Trophoblast cell (in vitro differentiated cells and primary cell): ENCODE measurements at regions not wholly inside any gene's neighbourhood (a gene's known extent, or its start where the extent isn't known, plus 50 kb on each side); places are given as distances from the start of the nearest gene placed in this dataset.

Experiments used
- DNase-seq, 2 donors: peaks; one replicate each; pipeline ENCODE4 v3.0.0-alpha.2; 2016
- H2AFZ ChIP-seq: 2 replicates; pipeline ENCODE4 v1.6.1; 2013; ENCODE audit warnings: low read length, moderate library complexity, mild to moderate bottlenecking; ENCODE audit not compliant: insufficient read depth, poor library complexity
- H2AK5ac ChIP-seq: 2 replicates; pipeline ENCODE4 v1.6.1; 2013; ENCODE audit warnings: mild to moderate bottlenecking, low read length
- H2BK120ac ChIP-seq: 2 replicates; pipeline ENCODE4 v1.6.1; 2013; ENCODE audit warnings: low read length, mild to moderate bottlenecking, moderate library complexity; ENCODE audit not compliant: insufficient read depth, poor library complexity
- H2BK12ac ChIP-seq: 2 replicates; pipeline ENCODE4 v1.6.1; 2013; ENCODE audit warnings: mild to moderate bottlenecking, low read length, moderate library complexity
- H2BK5ac ChIP-seq: 2 replicates; pipeline ENCODE4 v1.6.1; 2013; ENCODE audit warnings: low read length, low read depth, moderate library complexity, mild to moderate bottlenecking; ENCODE audit not compliant: poor library complexity
- H3K14ac ChIP-seq: 2 replicates; pipeline ENCODE4 v1.6.1; 2013; ENCODE audit warnings: mild to moderate bottlenecking, low read length
- H3K18ac ChIP-seq: 2 replicates; pipeline ENCODE4 v1.6.1; 2013; ENCODE audit warnings: mild to moderate bottlenecking, low read length
- H3K23ac ChIP-seq: 2 replicates; pipeline ENCODE4 v1.6.1; 2013; ENCODE audit warnings: low read length
- H3K27ac ChIP-seq: 2 replicates; pipeline ENCODE4 v1.5.1; 2013; ENCODE audit warnings: low read depth, mild to moderate bottlenecking, inconsistent platforms, low read length, moderate library complexity
- H3K27me3 ChIP-seq: 2 replicates; pipeline ENCODE4 v1.6.1; 2013; ENCODE audit warnings: inconsistent platforms, mild to moderate bottlenecking, low read length, moderate library complexity; ENCODE audit not compliant: insufficient read depth
- H3K36me3 ChIP-seq, 2 experiments: 1 replicate in 1 of 2; 2 replicates in 1 of 2; pipeline ENCODE4 v1.6.1; 2013; ENCODE audit warnings: low read length in 2 of 2, mild to moderate bottlenecking in 2 of 2, moderate library complexity in 1 of 2; ENCODE audit not compliant: insufficient read depth in 2 of 2, control insufficient read depth in 1 of 2
- H3K4ac ChIP-seq: 2 replicates; pipeline ENCODE4 v1.6.1; 2013; ENCODE audit warnings: low read depth, mild to moderate bottlenecking, low read length, moderate library complexity
- H3K4me1 ChIP-seq, 2 experiments: 1 replicate in 1 of 2; 2 replicates in 1 of 2; pipeline ENCODE4 v1.6.1; 2013; ENCODE audit warnings: low read length in 2 of 2, mild to moderate bottlenecking in 2 of 2, moderate library complexity in 1 of 2; ENCODE audit not compliant: insufficient read depth in 2 of 2, control insufficient read depth in 1 of 2
- H3K4me2 ChIP-seq: 2 replicates; pipeline ENCODE4 v1.6.1; 2013; ENCODE audit warnings: inconsistent platforms, mild to moderate bottlenecking, low read length, moderate library complexity
- H3K4me3 ChIP-seq: 2 replicates; pipeline ENCODE4 v1.5.1; 2013; ENCODE audit warnings: mild to moderate bottlenecking, low read depth, low read length, inconsistent platforms
- H3K79me1 ChIP-seq: one replicate; pipeline ENCODE4 v1.6.1; 2013; ENCODE audit warnings: low read length
- H3K79me2 ChIP-seq: 2 replicates; pipeline ENCODE4 v1.6.1; 2013; ENCODE audit warnings: low read length, mild to moderate bottlenecking; ENCODE audit not compliant: control insufficient read depth, insufficient read depth, poor library complexity
- H3K9ac ChIP-seq: 2 replicates; pipeline ENCODE4 v1.6.1; 2013; ENCODE audit warnings: mild to moderate bottlenecking, low read length
- H3K9me3 ChIP-seq: 2 replicates; pipeline ENCODE4 v1.6.1; 2013; ENCODE audit warnings: low read depth, mild to moderate bottlenecking, control low read depth, inconsistent platforms, low read length; ENCODE audit not compliant: insufficient read depth
- H4K12ac ChIP-seq: 2 replicates; pipeline ENCODE4 v1.6.1; 2013; ENCODE audit warnings: low read depth, mild to moderate bottlenecking, low read length, moderate library complexity
- H4K8ac ChIP-seq: 2 replicates; pipeline ENCODE4 v1.6.1; 2013; ENCODE audit warnings: low read depth, mild to moderate bottlenecking, low read length, moderate library complexity
- H4K91ac ChIP-seq: one replicate; pipeline ENCODE4 v1.6.1; 2013; ENCODE audit warnings: low read depth, mild to moderate bottlenecking, low read length, moderate library complexity
- WGBS: extraction: QIAGEN DNeasy Blood & Tissue Kit; methylation state at CpG from one replicate; pipeline ENCODE4 v1.1.7; 2013; ENCODE audit warnings: missing lambda C conversion rate; ENCODE audit not compliant: insufficient read length, insufficient coverage; ENCODE audit errors: extremely low coverage; 5-methylcytosine and 5-hydroxymethylcytosine counted together

- Histone ChIP-seq H3K79me2 (no peaks in the 10 kb centered on the region), H3K9ac (no peak overlapping the region), H3K9me3 (no peaks in the 10 kb centered on the region), H4K8ac (no peak overlapping the region), H2AFZ (no peak overlapping the region), H3K18ac (no peak overlapping the region), H3K4me3 (no peak overlapping the region), H2BK12ac (no peak overlapping the region), H3K23ac (no peak overlapping the region), H3K14ac (no peak overlapping the region), H2AK5ac (no peak overlapping the region), H3K4ac (no peak overlapping the region), H3K4me2 (no peak overlapping the region), H2BK5ac (no peak overlapping the region), H4K91ac (no peak overlapping the region), H3K27me3 (no peaks in the 10 kb centered on the region), H3K4me1 (no peaks in the 10 kb centered on the region), H3K79me1 (no peaks in the 10 kb centered on the region), H2BK120ac (no peak overlapping the region), H3K36me3 (no peaks in the 10 kb centered on the region), H4K12ac (no peak overlapping the region), H3K27ac (no peak overlapping the region)
- DNase-seq = no peak
- no CpG with 5 or more reads among the region's 2 CpGs for WGBS
These were observed 274.3 kb upstream of the BCHE start for GRCh38 chr3:166111562-166111961.

- H2BK120ac ChIP-seq = no peak overlapping the region
- no peaks in the 10 kb centered on the region for H3K79me2 ChIP-seq
- no peak overlapping the region for H4K12ac ChIP-seq
- no peak overlapping the region for H3K27ac ChIP-seq
- H3K79me1 ChIP-seq = no peaks in the 10 kb centered on the region
- H3K14ac ChIP-seq = no peak overlapping the region
- H2BK5ac ChIP-seq = no peak overlapping the region
- H2AFZ ChIP-seq = no peak overlapping the region
- no peak overlapping the region for H4K8ac ChIP-seq
- H3K18ac ChIP-seq = no peak overlapping the region
- WGBS = no CpG with 5 or more reads among the region's 3 CpGs
- no peak for DNase-seq
- H3K27me3 ChIP-seq = no peaks in the 10 kb centered on the region
- no peaks in the 10 kb centered on the region for H3K36me3 ChIP-seq
- no peak overlapping the region for H3K4me3 ChIP-seq
- no peaks in the 10 kb centered on the region for H3K4me1 ChIP-seq
- no peak overlapping the region for H3K9ac ChIP-seq
- H3K9me3 ChIP-seq = no peaks in the 10 kb centered on the region
- H4K91ac ChIP-seq = no peak overlapping the region
- no peak overlapping the region for H2AK5ac ChIP-seq
- no peak overlapping the region for H3K4ac ChIP-seq
- H3K4me2 ChIP-seq = no peak overlapping the region
- H2BK12ac ChIP-seq = no peak overlapping the region
- H3K23ac ChIP-seq = no peak overlapping the region
These were observed 272.9 kb upstream of the BCHE start for GRCh38 chr3:166110102-166110501.

DNA sequence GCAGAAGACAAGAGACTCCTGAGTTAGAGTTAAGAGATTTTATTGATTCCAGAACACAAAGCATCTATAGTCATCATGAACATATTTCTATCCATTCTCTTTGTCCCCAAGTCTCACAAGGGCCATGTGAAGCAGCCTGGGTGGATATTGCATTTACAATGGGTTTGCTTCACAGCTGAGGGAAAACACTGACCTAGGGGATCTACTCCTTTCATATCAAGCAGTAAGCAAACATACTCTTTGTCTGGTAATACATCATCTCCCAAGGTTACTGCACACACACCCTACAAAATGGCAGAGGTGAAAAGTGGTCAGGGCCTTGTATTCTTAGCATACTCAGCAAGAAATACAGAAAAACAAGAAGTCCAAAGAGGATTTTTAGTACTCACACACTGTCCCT is 267.7 kb upstream of the BCHE start:
- Histone ChIP-seq H3K4me3 (no peak overlapping the region), H3K79me1 (no peaks in the 10 kb centered on the region), H4K12ac (no peak overlapping the region), H3K79me2 (no peaks in the 10 kb centered on the region), H4K91ac (no peak overlapping the region), H2BK120ac (no peak overlapping the region), H3K36me3 (no peaks in the 10 kb centered on the region), H3K9ac (no peak overlapping the region), H2AFZ (no peak overlapping the region), H3K4me1 (no peaks in the 10 kb centered on the region), H2AK5ac (no peak overlapping the region), H2BK5ac (no peak overlapping the region), H3K9me3 (no peaks in the 10 kb centered on the region), H3K14ac (no peak overlapping the region), H3K27me3 (no peaks in the 10 kb centered on the region), H3K4me2 (no peak overlapping the region), H3K23ac (no peak overlapping the region), H4K8ac (no peak overlapping the region), H3K4ac (no peak overlapping the region), H3K27ac (no peak overlapping the region), H3K18ac (no peak overlapping the region), H2BK12ac (no peak overlapping the region)
- no peak for DNase-seq

- no peak overlapping the region for H4K91ac ChIP-seq
- no peak overlapping the region for H2BK120ac ChIP-seq
- H2AFZ ChIP-seq = no peak overlapping the region
- H3K27ac ChIP-seq = no peak overlapping the region
- no peak overlapping the region for H3K23ac ChIP-seq
- H3K18ac ChIP-seq = no peak overlapping the region
- no peaks in the 10 kb centered on the region for H3K36me3 ChIP-seq
- H3K4ac ChIP-seq = no peak overlapping the region
- no peak overlapping the region for H2BK12ac ChIP-seq
- DNase-seq = peak; percentile 5 to 37
- no peak overlapping the region for H3K4me2 ChIP-seq
- H2AK5ac ChIP-seq = no peak overlapping the region
- H3K4me1 ChIP-seq = no peaks in the 10 kb centered on the region
- H3K9ac ChIP-seq = no peak overlapping the region
- no peak overlapping the region for H4K12ac ChIP-seq
- H3K9me3 ChIP-seq = no peaks in the 10 kb centered on the region
- no peaks in the 10 kb centered on the region for H3K79me2 ChIP-seq
- WGBS = no CpG with 5 or more reads among the region's 1 CpG
- H3K14ac ChIP-seq = no peak overlapping the region
- H3K4me3 ChIP-seq = no peak overlapping the region
- H3K79me1 ChIP-seq = no peaks in the 10 kb centered on the region
- H2BK5ac ChIP-seq = no peak overlapping the region
- no peaks in the 10 kb centered on the region for H3K27me3 ChIP-seq
- no peak overlapping the region for H4K8ac ChIP-seq
These were observed 263.5 kb upstream of the BCHE start for GRCh38 chr3:166100730-166101129.

GRCh38 chr3:166089575-166089974 is 252.4 kb upstream of the BCHE start:
- no peak overlapping the region for H3K18ac ChIP-seq
- H3K4me1 ChIP-seq = no peaks in the 10 kb centered on the region
- no peak overlapping the region for H4K91ac ChIP-seq
- H2BK5ac ChIP-seq = no peak overlapping the region
- no peaks in the 10 kb centered on the region for H3K27me3 ChIP-seq
- no peak overlapping the region for H3K9ac ChIP-seq
- H3K4me3 ChIP-seq = no peak overlapping the region
- WGBS = no CpG with 5 or more reads among the region's 3 CpGs
- DNase-seq = no peak
- H3K9me3 ChIP-seq = no peaks in the 10 kb centered on the region
- H4K12ac ChIP-seq = no peak overlapping the region
- H2AFZ ChIP-seq = no peak overlapping the region
- no peak overlapping the region for H3K4me2 ChIP-seq
- H2BK120ac ChIP-seq = no peak overlapping the region
- no peak overlapping the region for H3K23ac ChIP-seq
- no peak overlapping the region for H4K8ac ChIP-seq
- H3K79me2 ChIP-seq = no peaks in the 10 kb centered on the region
- no peak overlapping the region for H3K4ac ChIP-seq
- no peak overlapping the region for H3K27ac ChIP-seq
- H3K14ac ChIP-seq = no peak overlapping the region
- no peaks in the 10 kb centered on the region for H3K36me3 ChIP-seq
- H2AK5ac ChIP-seq = no peak overlapping the region
- no peak overlapping the region for H2BK12ac ChIP-seq
- H3K79me1 ChIP-seq = no peaks in the 10 kb centered on the region
